Endothelial cell of umbilical vein (primary cell): ENCODE measurements at regions not wholly inside any gene's neighbourhood (a gene's known extent, or its start where the extent isn't known, plus 50 kb on each side); places are given as distances from the start of the nearest gene placed in this dataset.

Experiments
- BruUV-seq: library from RNA; stranded (reverse); fragments of 400-500 nt; replicated peaks from 2 replicates; lab custom pipeline; 2021; lab: Mats Ljungman, UMichigan
- CTCF ChIA-PET: fragments of 300-600, 350-600 bp; sonication (Branson Sonifier 250); formaldehyde crosslinking; loops from one replicate; lab custom pipeline; 2021; ENCODE audit warnings: antibody characterized with exemption, inconsistent platforms; lab: Charles Lee
- POLR2A ChIA-PET: fragments of 300-600, 350-600 bp; sonication (Branson Sonifier 250); formaldehyde crosslinking; loops from one replicate; lab custom pipeline; 2021; ENCODE audit warnings: antibody characterized with exemption, inconsistent platforms; lab: Charles Lee
- DNase-seq: peaks from one replicate; pipeline ENCODE4 v3.0.0-alpha.2; 2011; ENCODE audit warnings: low read depth, low spot score
- FAIRE-seq: peaks from 2 replicates; lab custom pipeline; 2011; peaks lifted over from hg19 to GRCh38; lab: Jason Lieb, UNC
- H2AFZ ChIP-seq: 2 replicates; pipeline ENCODE4 v1.6.0; 2012; ENCODE audit warnings: low read depth, low read length, control low read depth, inconsistent platforms
- H3K27ac ChIP-seq: 2 replicates; pipeline ENCODE4 v1.5.1; 2011; ENCODE audit warnings: low read depth, mild to moderate bottlenecking, control low read depth, low read length, moderate library complexity; ENCODE audit not compliant: insufficient read depth
- H3K27me3 ChIP-seq, 2 experiments: 2 replicates each; pipeline versions ENCODE4 v1.6.0 to v1.6.1; 2011; ENCODE audit warnings: low read length in 2 of 2, mixed read lengths in 1 of 2; ENCODE audit not compliant: control insufficient read depth in 2 of 2, insufficient read depth in 2 of 2
- H3K36me3 ChIP-seq, 2 experiments: 2 replicates in 1 of 2; 3 replicates in 1 of 2; pipeline ENCODE4 v1.5.1; 2011; ENCODE audit warnings: low read length in 2 of 2, mild to moderate bottlenecking in 1 of 2, moderate library complexity in 1 of 2; ENCODE audit not compliant: control insufficient read depth in 2 of 2, insufficient read depth in 2 of 2; ENCODE audit errors: extremely low read depth in 1 of 2
- H3K4me1 ChIP-seq: 3 replicates; pipeline ENCODE4 v1.5.1; 2011; ENCODE audit warnings: mild to moderate bottlenecking, low read length; ENCODE audit not compliant: control insufficient read depth, insufficient read depth; ENCODE audit errors: extremely low read depth
- H3K4me2 ChIP-seq: 2 replicates; pipeline ENCODE4 v1.6.1; 2011; ENCODE audit warnings: low read length, control low read depth, mixed read lengths; ENCODE audit not compliant: insufficient read depth
- H3K4me3 ChIP-seq, 3 experiments: fragments of 200-600 bp in 1 of 3; sonication (generic), shearing (Covaris generic) in 1 of 3; replicated peaks in 1 of 3; 2 replicates each; pipeline ENCODE4 v1.5.1; 2011 to 2016; ENCODE audit warnings: control low read depth in 3 of 3, low read length in 3 of 3, mild to moderate bottlenecking in 2 of 3, inconsistent platforms in 1 of 3, low read depth in 1 of 3, moderate library complexity in 1 of 3; ENCODE audit not compliant: insufficient read depth in 1 of 3
- H3K79me2 ChIP-seq: 2 replicates; pipeline ENCODE4 v1.6.0; 2012; ENCODE audit warnings: low read length, inconsistent platforms; ENCODE audit not compliant: control insufficient read depth, insufficient read depth
- H3K9ac ChIP-seq: replicated peaks from 2 replicates; pipeline ENCODE3; 2011; ENCODE audit warnings: low read length, control low read depth; ENCODE audit not compliant: insufficient read depth; ENCODE audit errors: extremely low read depth
- H3K9me1 ChIP-seq: replicated peaks from 3 replicates; pipeline ENCODE4 v1.6.0; 2011; ENCODE audit warnings: mild to moderate bottlenecking, low read length; ENCODE audit not compliant: control insufficient read depth, insufficient read depth; ENCODE audit errors: extremely low read depth
- H3K9me3 ChIP-seq: replicated peaks from 2 replicates; pipeline ENCODE4 v1.5.1; 2012; ENCODE audit warnings: low read length, inconsistent platforms; ENCODE audit not compliant: control insufficient read depth, insufficient read depth
- H4K20me1 ChIP-seq: replicated peaks from 2 replicates; pipeline ENCODE3; 2011; ENCODE audit warnings: mild to moderate bottlenecking, low read length; ENCODE audit not compliant: control insufficient read depth, insufficient read depth; ENCODE audit errors: extremely low read depth
- CTCF ChIP-seq, 2 donors: IDR thresholded peaks; 1 replicate in 1 of 2; 2 replicates in 1 of 2; pipeline ENCODE4 v1.5.1; 2011; ENCODE audit warnings: low read length in 2 of 2, mild to moderate bottlenecking in 2 of 2, moderate library complexity in 2 of 2, control low read depth in 1 of 2, inconsistent platforms in 1 of 2, low read depth in 1 of 2; ENCODE audit not compliant: insufficient read depth in 1 of 2; ENCODE audit errors: extremely low read depth in 1 of 2
- EZH2 ChIP-seq: IDR thresholded peaks from 2 replicates; pipeline ENCODE4 v1.6.1; 2012; ENCODE audit warnings: borderline replicate concordance, low read depth, mild to moderate bottlenecking, moderate library complexity, low read length, inconsistent platforms; ENCODE audit not compliant: severe bottlenecking
- FOS ChIP-seq: IDR thresholded peaks from 2 replicates; pipeline ENCODE4 v1.6.1; 2011; ENCODE audit warnings: mild to moderate bottlenecking, low read length, moderate library complexity, borderline replicate concordance; ENCODE audit not compliant: insufficient read depth
- GATA2 ChIP-seq: IDR thresholded peaks from 2 replicates; pipeline ENCODE4 v1.7.0; 2011; ENCODE audit warnings: low read depth, mild to moderate bottlenecking, moderate library complexity, mixed read lengths, low read length; ENCODE audit not compliant: insufficient read length, insufficient read depth
- JUN ChIP-seq: IDR thresholded peaks from 2 replicates; pipeline ENCODE4 v1.6.1; 2011; ENCODE audit warnings: borderline replicate concordance, low read depth; ENCODE audit not compliant: insufficient read length, insufficient read depth
- MAX ChIP-seq: IDR thresholded peaks from 2 replicates; pipeline ENCODE4 v1.6.1; 2011; ENCODE audit not compliant: insufficient read depth, insufficient read length
- MYC ChIP-seq: IDR thresholded peaks from one replicate; pipeline ENCODE4 v1.6.1; 2011; ENCODE audit warnings: mild to moderate bottlenecking, low read depth, low read length
- POLR2A ChIP-seq: IDR thresholded peaks from 2 replicates; pipeline ENCODE4 v1.6.1; 2012; ENCODE audit warnings: low read depth, mild to moderate bottlenecking, control low read depth, low read length
- POLR2AphosphoS5 ChIP-seq: IDR thresholded peaks from 2 replicates; pipeline ENCODE4 v1.6.1; 2012; ENCODE audit warnings: low read depth, mild to moderate bottlenecking, control low read depth, low read length, moderate library complexity; ENCODE audit not compliant: insufficient read depth
- dilution Hi-C: fragments of 300-500 bp; cut with MboI; formaldehyde crosslinking; loops from one replicate; pipeline ENCODE4 v1.15.0; 2019; ENCODE audit warnings: low sequenced_read_pairs; ENCODE audit not compliant: extremely low pct_ligation_motif_present
- intact Hi-C: fragments of 100-400 bp; cut with micrococcal nuclease; formaldehyde crosslinking; loops from one replicate; pipeline ENCODE4 v1.10.0; 2022

GRCh38 chr22:27337676-27338075 is 463.9 kb downstream of the MN1 start:
- Histone ChIP-seq H4K20me1 (no peaks in the 10 kb centered on the region), H3K4me2 (no peak overlapping the region), H2AFZ (no peak overlapping the region), H3K36me3 (no peaks in the 10 kb centered on the region), H3K4me1 (no peaks in the 10 kb centered on the region), H3K9ac (no peak overlapping the region), H3K4me3 (no peak overlapping the region), H3K27me3 (peaks cover 8 to 10% of the 10 kb centered on the region in 2 experiments), H3K27ac (no peak overlapping the region), H3K9me1 (no peaks in the 10 kb centered on the region), H3K79me2 (no peaks in the 10 kb centered on the region), H3K9me3 (no peaks in the 10 kb centered on the region)
- no peak for FAIRE-seq
- intact Hi-C loops (no loop called here), dilution Hi-C loops (no loop called here)
- BruUV-seq: no TSS peak
- DNase-seq: no peak
- CTCF ChIA-PET: no interaction called here
- POLR2A ChIA-PET: no interaction called here
- no peak for TF ChIP-seq POLR2AphosphoS5
- no peak for TF ChIP-seq CTCF (IDR thresholded peaks at IDR 0.05; ENCODE audit: extremely low read depth in 1 of 2, insufficient read depth in 1 of 2, low read depth in 1 of 2, low read length in 2 of 2)
- no peak for TF ChIP-seq MYC
- TF ChIP-seq JUN: no peak
- TF ChIP-seq GATA2: no peak
- TF ChIP-seq MAX: no peak
- TF ChIP-seq POLR2A: no peak

GRCh38 chr22:27340047-27340446 is 461.5 kb downstream of the MN1 start:
- ChIA-PET POLR2A (no interaction called here), CTCF (no interaction called here)
- no TSS peak for BruUV-seq
- intact Hi-C loops (no loop called here), dilution Hi-C loops (no loop called here)
- Histone ChIP-seq H3K4me2 (no peak overlapping the region), H3K4me1 (no peaks in the 10 kb centered on the region), H3K9ac (no peak overlapping the region), H3K36me3 (no peaks in the 10 kb centered on the region), H3K9me3 (no peaks in the 10 kb centered on the region), H3K27me3 (peaks cover 7 to 11% of the 10 kb centered on the region in 2 experiments), H2AFZ (no peak overlapping the region), H3K27ac (no peak overlapping the region), H4K20me1 (no peaks in the 10 kb centered on the region), H3K79me2 (no peaks in the 10 kb centered on the region), H3K4me3 (no peak overlapping the region), H3K9me1 (no peaks in the 10 kb centered on the region)
- TF ChIP-seq FOS (no peak), EZH2 (no peak), CTCF (IDR thresholded peaks at IDR 0.05; ENCODE audit: extremely low read depth in 1 of 2, insufficient read depth in 1 of 2, low read depth in 1 of 2, low read length in 2 of 2) (no peak), JUN (no peak), MYC (no peak), MAX (no peak), POLR2A (no peak), POLR2AphosphoS5 (no peak), GATA2 (no peak)
- no peak for FAIRE-seq
- DNase-seq: no peak
